ENCODE measurements at regions not wholly inside any gene's neighbourhood (a gene's known extent, or its start where the extent isn't known, plus 50 kb on each side); places are given as distances from the start of the nearest gene placed in this dataset.

- no peak overlapping the region for H2BK20ac ChIP-seq (ENCODE audit: low read depth, low read length, poor library complexity, severe bottlenecking)
- Mint-ChIP-seq H3K9me3 (no peaks in the 10 kb centered on the region), H3K4me3 (no peak overlapping the region), H3K36me3 (ENCODE audit: insufficient read depth in 1 of 3, low read depth in 3 of 3) (no peaks in the 10 kb centered on the region), H3K27me3 (ENCODE audit: low read depth) (no peaks in the 10 kb centered on the region), H3K4me1 (peaks cover 6% of the 10 kb centered on the region in 2 experiments), H3K27ac (no peak overlapping the region)
- DNase-seq, result no peak
- no peak overlapping the region for H2BK5ac ChIP-seq (ENCODE audit: insufficient read length, low read length)
- H4K8ac ChIP-seq (replicated peaks; ENCODE audit: insufficient read length, low read depth, low read length), result no peak overlapping the region
- H3K79me2 ChIP-seq (ENCODE audit: insufficient read depth, low read length), result no peaks in the 10 kb centered on the region
- TF ChIP-seq, protein P1, sequence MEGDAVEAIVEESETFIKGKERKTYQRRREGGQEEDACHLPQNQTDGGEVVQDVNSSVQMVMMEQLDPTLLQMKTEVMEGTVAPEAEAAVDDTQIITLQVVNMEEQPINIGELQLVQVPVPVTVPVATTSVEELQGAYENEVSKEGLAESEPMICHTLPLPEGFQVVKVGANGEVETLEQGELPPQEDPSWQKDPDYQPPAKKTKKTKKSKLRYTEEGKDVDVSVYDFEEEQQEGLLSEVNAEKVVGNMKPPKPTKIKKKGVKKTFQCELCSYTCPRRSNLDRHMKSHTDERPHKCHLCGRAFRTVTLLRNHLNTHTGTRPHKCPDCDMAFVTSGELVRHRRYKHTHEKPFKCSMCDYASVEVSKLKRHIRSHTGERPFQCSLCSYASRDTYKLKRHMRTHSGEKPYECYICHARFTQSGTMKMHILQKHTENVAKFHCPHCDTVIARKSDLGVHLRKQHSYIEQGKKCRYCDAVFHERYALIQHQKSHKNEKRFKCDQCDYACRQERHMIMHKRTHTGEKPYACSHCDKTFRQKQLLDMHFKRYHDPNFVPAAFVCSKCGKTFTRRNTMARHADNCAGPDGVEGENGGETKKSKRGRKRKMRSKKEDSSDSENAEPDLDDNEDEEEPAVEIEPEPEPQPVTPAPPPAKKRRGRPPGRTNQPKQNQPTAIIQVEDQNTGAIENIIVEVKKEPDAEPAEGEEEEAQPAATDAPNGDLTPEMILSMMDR (conservative IDR thresholded peaks at IDR 0.05), result no peak; the same call in 2 of the 3 replicates
- no peaks in the 10 kb centered on the region for H3K9me3 ChIP-seq (ENCODE audit: control insufficient read depth, low read depth, low read length)
- H3T11ph ChIP-seq (ENCODE audit: low read length), result no peak overlapping the region
- no peaks in the 10 kb centered on the region for H3K4me1 ChIP-seq (ENCODE audit: insufficient read depth, low read length)
- no peak overlapping the region for H4K91ac ChIP-seq (ENCODE audit: insufficient read length, low read depth, low read length)
- H2BK15ac ChIP-seq (ENCODE audit: low read depth, low read length), result no peak overlapping the region
- H4K20me1 ChIP-seq (ENCODE audit: control insufficient read depth, insufficient read depth, insufficient read length), result no peaks in the 10 kb centered on the region
- H2BK12ac ChIP-seq (ENCODE audit: insufficient read length, low read depth, low read length), result no peak overlapping the region
- H3K23me2 ChIP-seq (ENCODE audit: insufficient read length, low read depth, low read length, poor library complexity, severe bottlenecking), result no peaks in the 10 kb centered on the region
- no CpG with 5 or more reads among the region's 5 CpGs for WGBS (ENCODE audit: extremely low coverage, insufficient read length, low lambda C conversion rate)
- H4K5ac ChIP-seq (ENCODE audit: insufficient read length, low read depth, low read length), result no peak overlapping the region
- no peak overlapping the region for H2AFZ ChIP-seq (ENCODE audit: low read length)
- H3K4ac ChIP-seq (ENCODE audit: low read depth, low read length), result no peak overlapping the region
- no peak overlapping the region for H2AK5ac ChIP-seq (ENCODE audit: insufficient read length, low read length)
- H3K79me1 ChIP-seq (ENCODE audit: insufficient read depth, low read depth, low read length, poor library complexity, severe bottlenecking), result no peaks in the 10 kb centered on the region
- no peak overlapping the region for H3K56ac ChIP-seq (ENCODE audit: insufficient read length, low read depth, low read length)
- H3K27ac ChIP-seq (ENCODE audit: insufficient read length, low read depth, low read length), result no peak overlapping the region
- no peak overlapping the region for H3K23ac ChIP-seq (ENCODE audit: insufficient read length, low read depth, low read length)
- no peaks in the 10 kb centered on the region for H3K27me3 ChIP-seq (ENCODE audit: insufficient read depth, low read length)
- no peak overlapping the region for H2BK120ac ChIP-seq (ENCODE audit: low read depth, low read length, poor library complexity, severe bottlenecking)
- no peak overlapping the region for H3K14ac ChIP-seq (ENCODE audit: insufficient read depth, low read length)
- H3K4me2 ChIP-seq (ENCODE audit: insufficient read depth, insufficient read length, low read length), result no peak overlapping the region
- no peak overlapping the region for H3K9ac ChIP-seq (ENCODE audit: extremely low read depth, insufficient read length, low read length)
- no peak overlapping the region for H3K18ac ChIP-seq (ENCODE audit: insufficient read length, low read depth, low read length)
Measured at GRCh38 chr4:120266602-120267001, 200.0 kb upstream of the MAD2L1 start.

Data from H9 (cell line).